Muscle of back (tissue), 3 donors: ENCODE measurements at regions not wholly inside any gene's neighbourhood (a gene's known extent, or its start where the extent isn't known, plus 50 kb on each side); places are given as distances from the start of the nearest gene placed in this dataset.
"Not testable (repeated sequence)": the region's sequence is repeated elsewhere in the genome, so short reads cannot be mapped to it uniquely, and the experiment has no call there.

Experiments
- DNase-seq, 3 donors: peaks; one replicate each; pipeline versions ENCODE4 v3.0.0 to v3.0.0-alpha.2; 2013

GRCh38 chr1:88466011-88466410 lies 218.1 kb upstream of the PKN2 start:
- DNase-seq, result no peak

GRCh38 chr1:88466899-88467580 lies 217.0 kb upstream of the PKN2 start:
- DNase-seq, result no peak

GRCh38 chr1:88472298-88472697 lies 211.8 kb upstream of the PKN2 start:
- peak in 1 of 3 donors; percentile 63 for DNase-seq

- peak in 2 of 3 donors; percentile 11 to 65 for DNase-seq
Measured at GRCh38 chr1:88472714-88473113, 211.4 kb upstream of the PKN2 start.

- no peak for DNase-seq
Measured at GRCh38 chr1:88474555-88475304, 209.3 kb upstream of the PKN2 start.

GRCh38 chr1:88484881-88485280 lies 199.2 kb upstream of the PKN2 start:
- DNase-seq, result no peak

- DNase-seq, result no peak
Measured at GRCh38 chr1:88488237-88488636, 195.8 kb upstream of the PKN2 start.

- DNase-seq, result no peak
Measured at GRCh38 chr1:88490676-88491075, 193.4 kb upstream of the PKN2 start.

GRCh38 chr1:88499671-88500070 lies 184.4 kb upstream of the PKN2 start:
- no peak for DNase-seq

- DNase-seq, result no peak
Measured at GRCh38 chr1:88502886-88503285, 181.2 kb upstream of the PKN2 start.

- no peak for DNase-seq
Measured at GRCh38 chr1:88503646-88504045, 180.4 kb upstream of the PKN2 start.

GRCh38 chr1:88504601-88505000 lies 179.5 kb upstream of the PKN2 start:
- DNase-seq, result no peak

GRCh38 chr1:88509379-88509778 lies 174.7 kb upstream of the PKN2 start:
- DNase-seq, result no peak

GRCh38 chr1:88514544-88515060 lies 169.5 kb upstream of the PKN2 start:
- DNase-seq, result no peak

- DNase-seq, result not testable (repeated sequence)
Measured at GRCh38 chr1:88517499-88517898, 166.6 kb upstream of the PKN2 start.

- peak; percentile 20 to 41 (median 39) for DNase-seq
Measured at GRCh38 chr1:88519156-88519555, 164.9 kb upstream of the PKN2 start.

GRCh38 chr1:88523854-88524528 lies 160.1 kb upstream of the PKN2 start:
- DNase-seq, result no peak

- no peak for DNase-seq
Measured at GRCh38 chr1:88526456-88526855, 157.6 kb upstream of the PKN2 start.

GRCh38 chr1:88528792-88529191 lies 155.3 kb upstream of the PKN2 start:
- DNase-seq, result no peak

- no peak for DNase-seq
Measured at GRCh38 chr1:88529581-88529980, 154.5 kb upstream of the PKN2 start.

GRCh38 chr1:88530246-88530645 lies 153.8 kb upstream of the PKN2 start:
- no peak for DNase-seq

- peak in 1 of 3 donors; percentile 13 for DNase-seq
Measured at GRCh38 chr1:88537787-88538186, 146.3 kb upstream of the PKN2 start.
